OCI-LY3 (cell line): ENCODE measurements at regions not wholly inside any gene's neighbourhood (a gene's known extent, or its start where the extent isn't known, plus 50 kb on each side); places are given as distances from the start of the nearest gene placed in this dataset.
"Not testable (repeated sequence)": the region's sequence is repeated elsewhere in the genome, so short reads cannot be mapped to it uniquely, and the experiment has no call there.

Experiments
- H2AFZ ChIP-seq: fragments of 200-600, 300-600 bp; shearing (Covaris generic); 2 replicates; pipeline ENCODE4 v1.6.0; 2014; ENCODE audit warnings: antibody characterized with exemption, low read depth, low read length
- H3K27ac ChIP-seq: fragments of 200-600, 300-600 bp; sonication (generic); 2 replicates; pipeline ENCODE4 v1.5.1; 2014; ENCODE audit warnings: mild to moderate bottlenecking, low read length, moderate library complexity, mixed read lengths
- H3K27me3 ChIP-seq: fragments of 200-600, 300-600 bp; sonication (generic); 2 replicates; pipeline ENCODE4 v1.6.1; 2014; ENCODE audit warnings: low read depth, low read length, mixed read lengths
- H3K36me3 ChIP-seq: fragments of 200-600, 300-600 bp; sonication (generic); replicated peaks from 2 replicates; pipeline ENCODE3; 2014; ENCODE audit warnings: low read depth, low read length, mixed read lengths
- H3K4me1 ChIP-seq: fragments of 300-600, 200-600 bp; sonication (generic); 2 replicates; pipeline ENCODE4 v1.6.1; 2014; ENCODE audit warnings: low read length, mixed read lengths
- H3K4me2 ChIP-seq: fragments of 200-600, 300-600 bp; sonication (generic); 2 replicates; pipeline ENCODE4 v1.6.1; 2014; ENCODE audit warnings: low read length, mixed read lengths
- H3K4me3 ChIP-seq: fragments of 300-600, 200-600 bp; sonication (generic); 2 replicates; pipeline ENCODE4 v1.5.1; 2014; ENCODE audit warnings: antibody characterized with exemption, mild to moderate bottlenecking, low read length, moderate library complexity
- H3K79me2 ChIP-seq: fragments of 300-600, 200-600 bp; shearing (Covaris generic); 2 replicates; pipeline ENCODE4 v1.6.1; 2014; ENCODE audit warnings: mild to moderate bottlenecking, low read length, mixed read lengths
- H3K9ac ChIP-seq: fragments of 300-600, 200-600 bp; shearing (Covaris generic); 2 replicates; pipeline ENCODE4 v1.6.0; 2014; ENCODE audit warnings: mild to moderate bottlenecking, low read length, moderate library complexity
- H3K9me3 ChIP-seq: fragments of 200-600, 300-600 bp; shearing (Covaris generic); 2 replicates; pipeline ENCODE4 v1.6.1; 2014; ENCODE audit warnings: low read length, mixed read lengths; ENCODE audit not compliant: insufficient read depth
- H4K20me1 ChIP-seq: fragments of 200-600, 300-600 bp; sonication (generic); 2 replicates; pipeline ENCODE4 v1.6.1; 2016; ENCODE audit warnings: low read length, mixed read lengths; ENCODE audit not compliant: insufficient read depth
- EZH2phosphoT487 ChIP-seq: fragments of 200-600 bp; shearing (Covaris generic); IDR thresholded peaks from 2 replicates; pipeline ENCODE4 v1.6.1; 2018; ENCODE audit warnings: antibody characterized with exemption, mixed run types, low read depth
- TF ChIP-seq, protein P1 (sequence below): fragments of 200-600, 300-600 bp; sonication (generic); IDR thresholded peaks from 2 replicates; pipeline ENCODE4 v1.5.1; 2014; ENCODE audit warnings: antibody characterized with exemption, low read length, low read depth

DNA sequence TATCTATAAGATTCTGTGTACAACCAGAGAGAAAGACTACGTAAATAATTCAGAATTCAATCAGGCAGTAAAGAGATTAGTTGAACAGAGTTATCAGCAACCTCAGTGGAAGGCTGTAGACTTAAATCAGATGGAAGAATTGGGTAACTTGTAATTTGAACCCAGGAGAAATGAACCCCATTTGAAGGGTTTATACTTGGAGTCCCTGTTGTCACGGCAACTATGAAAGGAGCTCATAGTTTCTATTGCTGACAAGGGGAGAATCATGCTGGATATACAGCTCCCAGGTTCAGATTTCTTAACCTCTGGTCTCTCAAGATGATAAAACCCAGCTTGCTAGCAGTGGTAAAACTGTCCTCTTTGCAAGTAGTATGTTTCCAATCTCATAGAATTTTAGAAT lies 54.4 kb upstream of the BMP4 start:
- no peak overlapping the region for H3K9ac ChIP-seq
- no peaks in the 10 kb centered on the region for H3K36me3 ChIP-seq
- H3K27ac ChIP-seq, result no peak overlapping the region
- no peak overlapping the region for H3K4me2 ChIP-seq
- H3K27me3 ChIP-seq, result no peaks in the 10 kb centered on the region
- H3K4me1 ChIP-seq, result peaks cover 2% of the 10 kb centered on the region; the same call in 1 of the 2 replicates
- no peaks in the 10 kb centered on the region for H3K79me2 ChIP-seq
- TF ChIP-seq EZH2phosphoT487, result no peak
- TF ChIP-seq, protein P1, sequence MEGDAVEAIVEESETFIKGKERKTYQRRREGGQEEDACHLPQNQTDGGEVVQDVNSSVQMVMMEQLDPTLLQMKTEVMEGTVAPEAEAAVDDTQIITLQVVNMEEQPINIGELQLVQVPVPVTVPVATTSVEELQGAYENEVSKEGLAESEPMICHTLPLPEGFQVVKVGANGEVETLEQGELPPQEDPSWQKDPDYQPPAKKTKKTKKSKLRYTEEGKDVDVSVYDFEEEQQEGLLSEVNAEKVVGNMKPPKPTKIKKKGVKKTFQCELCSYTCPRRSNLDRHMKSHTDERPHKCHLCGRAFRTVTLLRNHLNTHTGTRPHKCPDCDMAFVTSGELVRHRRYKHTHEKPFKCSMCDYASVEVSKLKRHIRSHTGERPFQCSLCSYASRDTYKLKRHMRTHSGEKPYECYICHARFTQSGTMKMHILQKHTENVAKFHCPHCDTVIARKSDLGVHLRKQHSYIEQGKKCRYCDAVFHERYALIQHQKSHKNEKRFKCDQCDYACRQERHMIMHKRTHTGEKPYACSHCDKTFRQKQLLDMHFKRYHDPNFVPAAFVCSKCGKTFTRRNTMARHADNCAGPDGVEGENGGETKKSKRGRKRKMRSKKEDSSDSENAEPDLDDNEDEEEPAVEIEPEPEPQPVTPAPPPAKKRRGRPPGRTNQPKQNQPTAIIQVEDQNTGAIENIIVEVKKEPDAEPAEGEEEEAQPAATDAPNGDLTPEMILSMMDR, result no peak
- no peak overlapping the region for H3K4me3 ChIP-seq
- no peaks in the 10 kb centered on the region for H3K9me3 ChIP-seq
- H4K20me1 ChIP-seq, result no peaks in the 10 kb centered on the region
- H2AFZ ChIP-seq, result no peak overlapping the region

DNA sequence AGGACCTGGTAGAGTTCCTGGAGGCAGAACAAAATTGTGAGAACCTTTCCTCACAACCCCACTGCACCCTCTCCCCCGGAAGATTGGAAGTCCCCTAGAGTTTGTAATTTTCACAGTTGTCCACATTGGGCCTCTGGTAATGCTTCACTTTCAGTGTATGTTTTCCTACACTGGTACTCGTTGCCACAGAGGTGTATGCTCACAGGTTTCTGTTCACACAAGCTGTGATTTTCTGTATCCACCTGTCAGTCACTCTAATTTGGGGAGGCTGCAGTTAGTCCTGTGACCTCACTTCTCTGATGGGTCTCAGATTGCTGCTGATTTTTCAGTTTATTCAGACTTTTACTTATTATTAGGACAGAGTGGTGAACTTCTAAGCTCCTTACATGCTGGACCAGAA lies 66.4 kb upstream of the BMP4 start:
- H3K9ac ChIP-seq, result no peak overlapping the region
- no peak overlapping the region for H3K27ac ChIP-seq
- no peaks in the 10 kb centered on the region for H3K36me3 ChIP-seq
- H4K20me1 ChIP-seq, result no peaks in the 10 kb centered on the region
- H3K4me1 ChIP-seq, result 0 out of 2 replicates have a peak, but pooled peaks cover 3% of the 10 kb centered on the region
- no peak overlapping the region for H3K4me3 ChIP-seq
- H3K27me3 ChIP-seq, result no peaks in the 10 kb centered on the region
- H2AFZ ChIP-seq, result peak overlapping the region; percentile 40; the same call in 1 of the 2 replicates
- no peak overlapping the region for H3K4me2 ChIP-seq
- no peaks in the 10 kb centered on the region for H3K79me2 ChIP-seq
- TF ChIP-seq, protein P1, result no peak
- TF ChIP-seq EZH2phosphoT487, result no peak
- no peaks in the 10 kb centered on the region for H3K9me3 ChIP-seq

DNA sequence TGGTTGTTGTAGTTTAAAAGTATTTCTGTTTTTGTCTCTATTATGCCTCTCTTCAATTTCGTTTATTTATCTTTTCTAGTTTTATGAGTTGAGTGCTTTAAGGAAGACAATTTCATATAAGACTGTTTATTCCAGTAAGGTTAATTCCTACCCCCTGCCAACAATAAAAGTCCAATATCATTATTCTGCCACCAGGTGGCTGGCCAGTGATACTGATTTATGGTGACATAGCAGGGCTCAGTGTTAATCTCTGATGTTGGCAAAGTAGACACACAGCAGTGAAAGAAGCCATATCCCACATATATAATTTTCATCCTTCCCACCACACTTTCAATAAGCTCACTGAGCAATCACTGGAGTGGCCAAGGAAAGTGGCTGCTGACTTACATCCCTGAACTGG lies 69.0 kb upstream of the BMP4 start:
- H2AFZ ChIP-seq, result no peak overlapping the region
- 0 out of 2 replicates have a peak, but pooled peaks cover 3% of the 10 kb centered on the region for H3K4me1 ChIP-seq
- H3K36me3 ChIP-seq, result no peaks in the 10 kb centered on the region
- H3K4me2 ChIP-seq, result no peak overlapping the region
- no peaks in the 10 kb centered on the region for H3K27me3 ChIP-seq
- H4K20me1 ChIP-seq, result no peaks in the 10 kb centered on the region
- H3K9ac ChIP-seq, result no peak overlapping the region
- H3K4me3 ChIP-seq, result no peak overlapping the region
- H3K27ac ChIP-seq, result no peak overlapping the region
- no peaks in the 10 kb centered on the region for H3K79me2 ChIP-seq
- TF ChIP-seq, protein P1, result peak; percentile 69
- no peak for TF ChIP-seq EZH2phosphoT487
- H3K9me3 ChIP-seq, result no peaks in the 10 kb centered on the region

DNA sequence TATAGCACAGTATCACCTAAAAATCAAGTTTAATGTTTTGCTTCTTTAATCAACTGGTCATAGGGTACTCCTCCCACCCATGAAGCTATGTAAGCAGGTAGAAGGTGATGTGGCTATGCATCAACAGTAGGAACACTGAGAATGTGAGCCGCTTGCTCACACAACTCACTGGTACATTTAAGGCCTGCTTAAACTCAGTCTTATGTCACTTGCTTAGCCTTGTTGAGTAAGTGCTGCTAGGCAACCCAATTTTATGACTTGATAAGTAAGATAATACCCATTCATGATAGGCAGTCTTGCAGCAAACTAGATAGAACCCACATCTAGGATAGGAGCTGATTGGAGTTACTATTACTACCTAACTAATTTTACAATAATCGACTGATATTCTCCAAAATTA lies 70.0 kb upstream of the BMP4 start:
- no peak overlapping the region for H3K4me3 ChIP-seq
- H3K79me2 ChIP-seq, result no peaks in the 10 kb centered on the region
- H3K9me3 ChIP-seq, result no peaks in the 10 kb centered on the region
- H3K36me3 ChIP-seq, result no peaks in the 10 kb centered on the region
- no peak overlapping the region for H2AFZ ChIP-seq
- no peaks in the 10 kb centered on the region for H4K20me1 ChIP-seq
- H3K27me3 ChIP-seq, result no peaks in the 10 kb centered on the region
- no peak overlapping the region for H3K4me2 ChIP-seq
- 0 out of 2 replicates have a peak, but pooled peaks cover 3% of the 10 kb centered on the region for H3K4me1 ChIP-seq
- H3K9ac ChIP-seq, result no peak overlapping the region
- no peak overlapping the region for H3K27ac ChIP-seq
- TF ChIP-seq, protein P1, result no peak
- no peak for TF ChIP-seq EZH2phosphoT487

DNA sequence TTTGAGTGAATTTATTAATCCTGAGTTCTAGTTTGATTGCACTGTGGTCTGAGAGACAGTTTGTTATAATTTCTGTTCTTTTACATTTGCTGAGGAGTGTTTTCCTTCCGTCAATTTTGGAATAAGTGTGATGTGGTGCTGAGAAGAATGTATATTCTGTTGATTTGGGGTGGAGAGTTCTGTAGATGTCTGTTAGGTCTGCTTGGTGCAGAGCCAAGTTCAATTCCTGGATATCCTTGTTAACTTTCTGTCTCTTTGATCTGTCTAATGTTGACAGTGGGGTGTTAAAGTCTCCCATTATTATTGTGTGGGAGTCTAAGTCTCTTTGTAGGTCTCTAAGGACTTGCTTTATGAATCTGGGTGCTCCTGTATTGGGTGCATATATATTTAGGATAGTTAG lies 74.4 kb upstream of the BMP4 start:
- not testable (repeated sequence) for H3K27me3 ChIP-seq, H3K4me2 ChIP-seq, H3K27ac ChIP-seq, H3K4me1 ChIP-seq, H3K36me3 ChIP-seq, H3K9me3 ChIP-seq, H4K20me1 ChIP-seq, H3K79me2 ChIP-seq, H3K4me3 ChIP-seq, H3K9ac ChIP-seq, H2AFZ ChIP-seq

DNA sequence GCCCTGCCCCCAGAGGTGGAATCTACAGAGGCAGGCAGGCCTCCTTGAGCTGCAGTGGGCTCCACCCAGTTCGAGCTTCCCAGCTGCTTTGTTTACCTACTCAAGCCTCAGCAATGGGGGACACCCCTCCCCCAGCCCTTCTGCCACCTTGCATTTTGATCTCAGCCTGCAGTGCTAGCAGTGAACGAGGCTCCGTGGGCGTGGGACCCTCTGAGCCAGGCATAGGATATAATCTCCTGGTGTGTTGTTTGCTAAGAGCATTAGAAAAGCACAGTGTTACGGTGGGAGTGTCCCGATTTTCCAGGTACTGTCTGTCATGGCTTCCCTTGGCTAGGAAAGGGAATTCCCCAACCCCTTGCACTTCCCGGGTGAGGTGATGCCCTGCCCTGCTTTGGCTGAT lies 76.7 kb upstream of the BMP4 start:
- not testable (repeated sequence) for H2AFZ ChIP-seq

More for the DNA sequence above, 76.7 kb upstream of the BMP4 start:
- not testable (repeated sequence) for H3K27ac ChIP-seq, H3K4me3 ChIP-seq, H3K4me1 ChIP-seq, H3K27me3 ChIP-seq, H3K9me3 ChIP-seq, H3K4me2 ChIP-seq, H4K20me1 ChIP-seq, H3K9ac ChIP-seq, H3K79me2 ChIP-seq, H3K36me3 ChIP-seq
